OCI-LY1 (cell line): ENCODE measurements at regions not wholly inside any gene's neighbourhood (a gene's known extent, or its start where the extent isn't known, plus 50 kb on each side); places are given as distances from the start of the nearest gene placed in this dataset.

Experiments
- H2AFZ ChIP-seq: fragments of 200-600 bp; sonication (generic), shearing (Covaris generic); 2 replicates; pipeline ENCODE4 v1.6.0; 2014; ENCODE audit warnings: antibody characterized with exemption, mild to moderate bottlenecking, low read length
- H3F3A ChIP-seq: fragments of 200-600 bp; sonication (generic), shearing (Covaris generic); 2 replicates; pipeline ENCODE4 v1.6.0; 2014; ENCODE audit warnings: mild to moderate bottlenecking, antibody characterized with exemption, low read length, moderate library complexity; ENCODE audit not compliant: insufficient read depth
- H3K27ac ChIP-seq: fragments of 200-600 bp; sonication (generic); 2 replicates; pipeline ENCODE4 v1.5.1; 2014; ENCODE audit warnings: low read length, mixed run types, mild to moderate bottlenecking, low read depth; ENCODE audit not compliant: poor library complexity, severe bottlenecking
- H3K27me3 ChIP-seq: fragments of 200-600 bp; sonication (generic); 2 replicates; pipeline ENCODE4 v1.6.0; 2014; ENCODE audit warnings: antibody characterized with exemption, mild to moderate bottlenecking, low read length, moderate library complexity; ENCODE audit not compliant: insufficient read depth
- H3K36me3 ChIP-seq: fragments of 200-600 bp; sonication (generic); 2 replicates; pipeline ENCODE4 v1.6.1; 2014; ENCODE audit warnings: mild to moderate bottlenecking, antibody characterized with exemption, low read length, moderate library complexity, mixed read lengths; ENCODE audit not compliant: insufficient read depth
- H3K4me1 ChIP-seq: fragments of 200-600 bp; sonication (generic); 2 replicates; pipeline ENCODE4 v1.5.1; 2014; ENCODE audit warnings: mild to moderate bottlenecking, low read length, moderate library complexity; ENCODE audit not compliant: insufficient read depth, severe bottlenecking
- H3K4me2 ChIP-seq: fragments of 200-600 bp; sonication (generic), shearing (Covaris generic); 2 replicates; pipeline ENCODE4 v1.6.1; 2014; ENCODE audit warnings: low read length
- H3K4me3 ChIP-seq: fragments of 200-600 bp; sonication (generic); 2 replicates; pipeline ENCODE4 v1.5.1; 2014; ENCODE audit warnings: low read length, low read depth, mild to moderate bottlenecking, mixed read lengths; ENCODE audit not compliant: poor library complexity, severe bottlenecking
- H3K79me2 ChIP-seq: fragments of 200-600 bp; shearing (Covaris generic); 2 replicates; pipeline ENCODE4 v1.6.1; 2016; ENCODE audit warnings: mixed run types, low read length, mixed read lengths; ENCODE audit not compliant: insufficient read depth
- H3K9ac ChIP-seq: fragments of 200-600 bp; sonication (generic), shearing (Covaris generic); 2 replicates; pipeline ENCODE4 v1.6.1; 2014; ENCODE audit warnings: mild to moderate bottlenecking, low read length, mixed read lengths
- H3K9me2 ChIP-seq: fragments of 200-600 bp; sonication (generic), shearing (Covaris generic); 2 replicates; pipeline ENCODE4 v1.6.1; 2014; ENCODE audit warnings: low read depth, mild to moderate bottlenecking, low read length, mixed read lengths
- H3K9me3 ChIP-seq: fragments of 200-600 bp; shearing (Covaris generic); 2 replicates; pipeline ENCODE4 v1.6.1; 2014; ENCODE audit warnings: low read length, mixed read lengths
- H4K20me1 ChIP-seq: fragments of 200-600 bp; sonication (generic), shearing (Covaris generic); 2 replicates; pipeline ENCODE4 v1.6.0; 2016; ENCODE audit warnings: mild to moderate bottlenecking, low read length; ENCODE audit not compliant: insufficient read depth
- CTCF ChIP-seq: fragments of 200-600 bp; sonication (generic), shearing (Covaris generic); IDR thresholded peaks from 2 replicates; pipeline ENCODE4 v1.5.1; 2017; ENCODE audit warnings: mild to moderate bottlenecking, antibody characterized with exemption, low read length, moderate library complexity, mixed read lengths
- EZH2 ChIP-seq: fragments of 200-600 bp; sonication (generic), shearing (Covaris generic); IDR thresholded peaks from 2 replicates; pipeline ENCODE4 v1.8.0; 2017; ENCODE audit warnings: borderline replicate concordance, mixed run types, mild to moderate bottlenecking, antibody characterized with exemption, low read length, moderate library complexity, mixed read lengths

GRCh38 chr2:16813593-16813992, 148.0 kb upstream of the CYRIA start:
- Histone ChIP-seq H3K9ac (no peak overlapping the region), H3F3A (no peaks in the 10 kb centered on the region), H4K20me1 (no peaks in the 10 kb centered on the region), H3K4me3 (no peak overlapping the region), H2AFZ (no peak overlapping the region), H3K27ac (no peak overlapping the region), H3K27me3 (no peaks in the 10 kb centered on the region), H3K4me1 (no peaks in the 10 kb centered on the region), H3K79me2 (no peaks in the 10 kb centered on the region), H3K36me3 (no peaks in the 10 kb centered on the region), H3K4me2 (no peak overlapping the region), H3K9me2 (no peaks in the 10 kb centered on the region), H3K9me3 (no peaks in the 10 kb centered on the region)
- TF ChIP-seq EZH2, result no peak
- no peak for TF ChIP-seq CTCF

GRCh38 chr2:16798472-16798871, 132.8 kb upstream of the CYRIA start:
- no peaks in the 10 kb centered on the region for H3K79me2 ChIP-seq
- H3K9me2 ChIP-seq, result no peaks in the 10 kb centered on the region
- H3K9me3 ChIP-seq, result no peaks in the 10 kb centered on the region
- no peak overlapping the region for H3K9ac ChIP-seq
- no peaks in the 10 kb centered on the region for H3F3A ChIP-seq
- no peak overlapping the region for H2AFZ ChIP-seq
- H3K27me3 ChIP-seq, result no peaks in the 10 kb centered on the region
- no peak overlapping the region for H3K4me3 ChIP-seq
- TF ChIP-seq EZH2 (no peak), CTCF (no peak)
- H3K27ac ChIP-seq, result no peak overlapping the region
- H3K4me1 ChIP-seq, result no peaks in the 10 kb centered on the region
- no peak overlapping the region for H3K4me2 ChIP-seq
- no peaks in the 10 kb centered on the region for H4K20me1 ChIP-seq
- H3K36me3 ChIP-seq, result no peaks in the 10 kb centered on the region

GRCh38 chr2:16791496-16791895, 125.9 kb upstream of the CYRIA start:
- H2AFZ ChIP-seq, result no peak overlapping the region
- no peaks in the 10 kb centered on the region for H3K27me3 ChIP-seq
- H3K9ac ChIP-seq, result no peak overlapping the region
- H3K36me3 ChIP-seq, result no peaks in the 10 kb centered on the region
- no peaks in the 10 kb centered on the region for H3K9me3 ChIP-seq
- no peak overlapping the region for H3K27ac ChIP-seq
- no peaks in the 10 kb centered on the region for H3K4me1 ChIP-seq
- TF ChIP-seq CTCF (no peak), EZH2 (no peak)
- H3K79me2 ChIP-seq, result no peaks in the 10 kb centered on the region
- H3K9me2 ChIP-seq, result no peaks in the 10 kb centered on the region
- no peak overlapping the region for H3K4me3 ChIP-seq
- no peaks in the 10 kb centered on the region for H3F3A ChIP-seq
- no peak overlapping the region for H3K4me2 ChIP-seq
- no peaks in the 10 kb centered on the region for H4K20me1 ChIP-seq
